Peyer's patch (tissue), 4 donors: ENCODE measurements at regions not wholly inside any gene's neighbourhood (a gene's known extent, or its start where the extent isn't known, plus 50 kb on each side); places are given as distances from the start of the nearest gene placed in this dataset.

ENCODE experiments used
- DNase-seq, 3 donors: peaks; one replicate each; pipeline ENCODE4 v3.0.0-alpha.2; 2017 to 2019
- H3K27ac ChIP-seq, 4 donors: fragments of 200-600 bp; sonication (generic); one replicate each; pipeline ENCODE4 v1.5.1; 2016 to 2019
- H3K27me3 ChIP-seq, 2 donors: fragments of 200-600 bp; sonication (generic); one replicate each; pipeline ENCODE4 v1.5.1; 2019
- H3K36me3 ChIP-seq, 3 donors: fragments of 200-600 bp; sonication (generic); one replicate each; pipeline ENCODE4 v1.5.1; 2016 to 2019
- H3K4me1 ChIP-seq, 4 donors: fragments of 200-600 bp; sonication (generic); one replicate each; pipeline ENCODE4 v1.5.1; 2016 to 2019
- H3K4me3 ChIP-seq, 4 donors: fragments of 200-600 bp; sonication (generic); 1 replicate in 3 of 4; 2 replicates in 1 of 4; pipeline ENCODE4 v1.5.1; 2016 to 2019; ENCODE audit warnings: mild to moderate bottlenecking in 1 of 4
- H3K9me3 ChIP-seq, 4 donors: fragments of 200-600 bp; sonication (generic); one replicate each; pipeline ENCODE4 v1.5.1; 2016 to 2019; ENCODE audit warnings: mild to moderate bottlenecking in 1 of 4
- CTCF ChIP-seq, 6 experiments: fragments of 450-650 bp in 4 of 6; fragments of 200-600 bp in 2 of 6; sonication (generic) in 1 of 6; IDR thresholded peaks; one replicate each; pipeline ENCODE4 v1.5.1; 2017 to 2019; ENCODE audit warnings: antibody characterized with exemption in 6 of 6, mild to moderate bottlenecking in 3 of 6, moderate library complexity in 1 of 6
- POLR2A ChIP-seq, 2 donors: fragments of 450-650 bp; IDR thresholded peaks; one replicate each; pipeline ENCODE4 v1.5.1; 2017; ENCODE audit warnings: antibody characterized with exemption in 2 of 2, mild to moderate bottlenecking in 2 of 2, moderate library complexity in 2 of 2

GRCh38 chr3:73120710-73121109, 59.3 kb downstream of the EBLN2 start:
- H3K4me3 ChIP-seq: no peak overlapping the region
- TF ChIP-seq POLR2A (IDR thresholded peaks at IDR 0.05): no peak
- no peak for TF ChIP-seq CTCF (IDR thresholded peaks at IDR 0.05)
- no peaks in the 10 kb centered on the region for H3K9me3 ChIP-seq
- no peak overlapping the region for H3K27ac ChIP-seq
- H3K4me1 ChIP-seq: no peaks in the 10 kb centered on the region
- no peaks in the 10 kb centered on the region for H3K36me3 ChIP-seq
- H3K27me3 ChIP-seq: no peaks in the 10 kb centered on the region
- DNase-seq: no peak

GRCh38 chr3:73121669-73122331, 60.3 kb downstream of the EBLN2 start:
- Histone ChIP-seq H3K27ac (no peak overlapping the region), H3K9me3 (no peaks in the 10 kb centered on the region), H3K4me1 (no peaks in the 10 kb centered on the region), H3K36me3 (no peaks in the 10 kb centered on the region), H3K4me3 (no peak overlapping the region), H3K27me3 (no peaks in the 10 kb centered on the region)
- DNase-seq: no peak
- TF ChIP-seq POLR2A (IDR thresholded peaks at IDR 0.05) (no peak), CTCF (IDR thresholded peaks at IDR 0.05) (no peak)

GRCh38 chr3:73134034-73134433, 72.6 kb downstream of the EBLN2 start:
- no peak for DNase-seq
- Histone ChIP-seq H3K27me3 (no peaks in the 10 kb centered on the region), H3K4me3 (no peak overlapping the region), H3K4me1 (no peaks in the 10 kb centered on the region), H3K27ac (no peak overlapping the region), H3K9me3 (no peaks in the 10 kb centered on the region), H3K36me3 (no peaks in the 10 kb centered on the region)
- TF ChIP-seq CTCF (IDR thresholded peaks at IDR 0.05) (no peak), POLR2A (IDR thresholded peaks at IDR 0.05) (no peak)

GRCh38 chr3:73136941-73137340, 75.5 kb downstream of the EBLN2 start:
- Histone ChIP-seq H3K27ac (no peak overlapping the region), H3K9me3 (no peaks in the 10 kb centered on the region), H3K27me3 (no peaks in the 10 kb centered on the region), H3K4me3 (no peak overlapping the region), H3K36me3 (no peaks in the 10 kb centered on the region), H3K4me1 (no peaks in the 10 kb centered on the region)
- no peak for DNase-seq
- no peak for TF ChIP-seq POLR2A (IDR thresholded peaks at IDR 0.05)
- TF ChIP-seq CTCF (IDR thresholded peaks at IDR 0.05): no peak

- no peak overlapping the region for H3K27ac ChIP-seq
- H3K9me3 ChIP-seq: no peaks in the 10 kb centered on the region
- no peaks in the 10 kb centered on the region for H3K36me3 ChIP-seq
- H3K4me3 ChIP-seq: no peak overlapping the region
- H3K4me1 ChIP-seq: no peaks in the 10 kb centered on the region
- no peaks in the 10 kb centered on the region for H3K27me3 ChIP-seq
- TF ChIP-seq CTCF (IDR thresholded peaks at IDR 0.05) (no peak), POLR2A (IDR thresholded peaks at IDR 0.05) (no peak)
- DNase-seq: no peak
Observed at GRCh38 chr3:73137736-73138403, 76.4 kb downstream of the EBLN2 start.
